ENCODE measurements at regions not wholly inside any gene's neighbourhood (a gene's known extent, or its start where the extent isn't known, plus 50 kb on each side); places are given as distances from the start of the nearest gene placed in this dataset.

- no peak for DNase-seq (ENCODE audit: extremely low read depth in 1 of 11, low read depth in 9 of 11, low spot score in 4 of 11)
Observed at GRCh38 chr1:177338376-177338775, 167.6 kb downstream of the BRINP2 start.

- DNase-seq (ENCODE audit: extremely low read depth in 1 of 11, low read depth in 9 of 11, low spot score in 4 of 11): no peak
Observed at GRCh38 chr1:177334903-177335302, 164.1 kb downstream of the BRINP2 start.

- DNase-seq (ENCODE audit: extremely low read depth in 1 of 11, low read depth in 9 of 11, low spot score in 4 of 11): no peak
Observed at GRCh38 chr1:177333936-177334595, 163.3 kb downstream of the BRINP2 start.

All from renal cortex interstitium (tissue), 11 donors.